Coronary artery (tissue), 2 donors: ENCODE measurements at regions not wholly inside any gene's neighbourhood (a gene's known extent, or its start where the extent isn't known, plus 50 kb on each side); places are given as distances from the start of the nearest gene placed in this dataset.

ENCODE experiments used
- DNase-seq: peaks from one replicate; pipeline ENCODE4 v3.0.0-alpha.2; 2017; ENCODE audit warnings: low spot score
- H3K27ac ChIP-seq, 2 donors: fragments of 200-600 bp; sonication (generic); one replicate each; pipeline ENCODE4 v1.5.1; 2016 to 2019
- H3K4me3 ChIP-seq: fragments of 200-600 bp; sonication (generic); 2 replicates; pipeline ENCODE4 v1.5.1; 2016; ENCODE audit warnings: mild to moderate bottlenecking, moderate library complexity
- CTCF ChIP-seq: fragments of 200-600 bp; sonication (generic); IDR thresholded peaks from one replicate; pipeline ENCODE4 v1.5.1; 2019; ENCODE audit warnings: antibody characterized with exemption

DNA sequence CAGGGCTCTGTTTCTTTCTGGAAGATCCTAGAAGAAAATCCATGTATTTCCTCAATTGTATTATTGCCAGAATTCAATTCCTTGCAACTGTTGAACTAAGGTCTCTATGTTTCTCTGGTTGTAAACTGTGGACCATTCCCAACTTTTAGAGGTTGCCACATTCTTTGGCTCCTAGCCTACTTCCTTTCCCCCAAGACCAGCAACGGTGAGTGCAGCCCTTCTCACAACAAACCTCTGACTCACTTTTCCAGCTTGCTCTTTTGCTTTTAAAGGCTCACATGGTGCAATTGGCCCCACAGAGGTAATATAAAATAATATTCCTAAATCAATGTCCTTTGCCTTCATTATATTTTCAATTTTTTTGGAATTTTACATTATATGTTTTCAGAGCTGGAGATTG lies 371.3 kb downstream of the SLITRK5 start:
- no peak overlapping the region for H3K4me3 ChIP-seq
- H3K27ac ChIP-seq = no peak overlapping the region
- no peak for TF ChIP-seq CTCF
- no peak for DNase-seq

GRCh38 chr13:88051746-88052482 lies 380.7 kb downstream of the SLITRK5 start:
- DNase-seq = no peak
- H3K27ac ChIP-seq = no peak overlapping the region
- H3K4me3 ChIP-seq = no peak overlapping the region
- no peak for TF ChIP-seq CTCF

- H3K4me3 ChIP-seq = no peak overlapping the region
- no peak for DNase-seq
- no peak overlapping the region for H3K27ac ChIP-seq
- TF ChIP-seq CTCF = no peak
Observed at GRCh38 chr13:88063741-88064140, 392.6 kb downstream of the SLITRK5 start.

DNA sequence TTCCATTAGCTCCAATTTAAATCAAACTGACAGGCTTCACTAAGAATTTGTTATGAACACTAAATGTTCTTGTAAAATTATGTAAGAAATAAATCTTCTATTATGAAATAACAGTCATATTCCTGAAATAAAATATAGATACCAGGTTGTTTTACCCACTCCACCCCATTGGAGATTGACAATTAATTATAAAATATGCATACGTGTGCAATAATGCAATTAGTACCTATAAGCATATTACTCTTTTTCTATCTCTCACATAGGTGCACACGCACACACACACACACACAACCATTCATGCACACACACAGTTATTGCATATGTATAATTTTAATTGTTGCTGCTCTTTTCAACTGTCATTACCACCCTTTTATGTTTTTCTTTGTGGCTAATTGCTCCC lies 395.7 kb downstream of the SLITRK5 start:
- Histone ChIP-seq H3K27ac (no peak overlapping the region), H3K4me3 (no peak overlapping the region)
- no peak for TF ChIP-seq CTCF
- no peak for DNase-seq

DNA sequence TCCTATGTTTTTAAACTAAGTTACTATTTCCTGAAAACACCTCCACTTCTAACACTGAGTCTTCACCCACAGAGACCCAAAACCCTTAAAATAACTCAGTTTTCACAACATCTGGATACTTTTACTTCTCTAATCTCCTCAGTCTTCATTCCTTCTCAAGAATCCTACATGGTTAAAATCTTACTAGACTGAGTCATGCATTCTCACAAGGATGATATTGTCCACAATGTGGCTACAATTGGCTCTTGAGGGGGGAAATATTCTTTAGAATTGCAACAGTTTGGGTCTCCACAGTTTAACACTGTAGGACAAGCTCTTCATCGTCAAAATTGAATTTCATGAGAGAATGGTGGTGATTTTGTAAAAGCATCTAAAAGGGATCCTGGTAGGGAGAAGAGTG lies 397.1 kb downstream of the SLITRK5 start:
- Histone ChIP-seq H3K27ac (no peak overlapping the region), H3K4me3 (no peak overlapping the region)
- TF ChIP-seq CTCF = no peak
- DNase-seq = no peak

DNA sequence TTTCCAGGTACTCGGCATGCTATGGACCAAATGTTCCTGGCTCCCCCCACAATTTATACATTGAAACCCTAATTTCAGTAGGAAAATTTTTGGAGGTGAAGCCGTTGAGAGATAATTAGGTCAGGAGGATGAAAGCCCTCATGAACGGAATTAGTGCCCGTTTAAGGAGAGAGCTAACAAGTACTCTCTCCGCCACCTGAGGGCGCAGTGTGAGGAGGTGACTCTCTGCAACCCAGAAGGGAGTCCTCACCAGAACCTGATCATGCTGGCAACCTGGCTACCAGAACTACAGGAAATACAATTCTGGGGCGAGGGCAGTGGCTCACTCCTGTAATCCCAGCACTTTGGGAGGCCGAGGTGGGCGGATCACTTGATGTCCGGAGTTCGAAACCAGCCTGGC lies 397.8 kb downstream of the SLITRK5 start:
- no peak overlapping the region for H3K4me3 ChIP-seq
- no peak overlapping the region for H3K27ac ChIP-seq
- no peak for DNase-seq
- TF ChIP-seq CTCF = no peak

GRCh38 chr13:88071371-88071770 lies 400.2 kb downstream of the SLITRK5 start:
- TF ChIP-seq CTCF = no peak
- DNase-seq = no peak
- H3K27ac ChIP-seq = no peak overlapping the region
- no peak overlapping the region for H3K4me3 ChIP-seq
